ENCODE measurements at regions not wholly inside any gene's neighbourhood (a gene's known extent, or its start where the extent isn't known, plus 50 kb on each side); places are given as distances from the start of the nearest gene placed in this dataset.

- H3K9me3 Mint-ChIP-seq (ENCODE audit: low read depth), result no peaks in the 10 kb centered on the region
- no peaks in the 10 kb centered on the region for H3K27me3 Mint-ChIP-seq (ENCODE audit: low read depth)
- H3K36me3 Mint-ChIP-seq (ENCODE audit: low read depth), result no peaks in the 10 kb centered on the region
- no peak overlapping the region for H3K4me3 Mint-ChIP-seq (ENCODE audit: unreplicated experiment)
- DNase-seq (ENCODE audit: low spot score), result no peak
- TF ChIP-seq CTCF (IDR thresholded peaks at IDR 0.05), result no peak
- no peaks in the 10 kb centered on the region for H3K4me1 Mint-ChIP-seq (ENCODE audit: low read depth)
- no peak overlapping the region for H3K27ac Mint-ChIP-seq (ENCODE audit: unreplicated experiment)
These were observed 160.0 kb upstream of the PLEKHA5 start for GRCh38 chr12:18969512-18969911.

GRCh38 chr12:18970603-18971002 lies 158.9 kb upstream of the PLEKHA5 start:
- Mint-ChIP-seq H3K9me3 (ENCODE audit: low read depth) (peaks cover 3% of the 10 kb centered on the region), H3K36me3 (ENCODE audit: low read depth) (no peaks in the 10 kb centered on the region), H3K4me3 (ENCODE audit: unreplicated experiment) (no peak overlapping the region), H3K4me1 (ENCODE audit: low read depth) (no peaks in the 10 kb centered on the region), H3K27ac (ENCODE audit: unreplicated experiment) (no peak overlapping the region), H3K27me3 (ENCODE audit: low read depth) (no peaks in the 10 kb centered on the region)
- no peak for DNase-seq (ENCODE audit: low spot score)
- no peak for TF ChIP-seq CTCF (IDR thresholded peaks at IDR 0.05)

- TF ChIP-seq CTCF (IDR thresholded peaks at IDR 0.05), result no peak
- peaks cover 11% of the 10 kb centered on the region for H3K9me3 Mint-ChIP-seq (ENCODE audit: low read depth)
- no peaks in the 10 kb centered on the region for H3K27me3 Mint-ChIP-seq (ENCODE audit: low read depth)
- H3K4me1 Mint-ChIP-seq (ENCODE audit: low read depth), result no peaks in the 10 kb centered on the region
- no peak overlapping the region for H3K27ac Mint-ChIP-seq (ENCODE audit: unreplicated experiment)
- DNase-seq (ENCODE audit: low spot score), result no peak
- no peak overlapping the region for H3K4me3 Mint-ChIP-seq (ENCODE audit: unreplicated experiment)
- H3K36me3 Mint-ChIP-seq (ENCODE audit: low read depth), result peaks cover 2% of the 10 kb centered on the region
These were observed 157.6 kb upstream of the PLEKHA5 start for GRCh38 chr12:18971932-18972331.

- no peaks in the 10 kb centered on the region for H3K4me1 Mint-ChIP-seq (ENCODE audit: low read depth)
- no peak for TF ChIP-seq CTCF (IDR thresholded peaks at IDR 0.05)
- H3K27me3 Mint-ChIP-seq (ENCODE audit: low read depth), result no peaks in the 10 kb centered on the region
- no peak for DNase-seq (ENCODE audit: low spot score)
- H3K9me3 Mint-ChIP-seq (ENCODE audit: low read depth), result peaks cover 14% of the 10 kb centered on the region
- no peak overlapping the region for H3K4me3 Mint-ChIP-seq (ENCODE audit: unreplicated experiment)
- H3K27ac Mint-ChIP-seq (ENCODE audit: unreplicated experiment), result no peak overlapping the region
- peaks cover 2% of the 10 kb centered on the region for H3K36me3 Mint-ChIP-seq (ENCODE audit: low read depth)
These were observed 153.6 kb upstream of the PLEKHA5 start for GRCh38 chr12:18975933-18976332.

GRCh38 chr12:18979401-18980126 lies 150.0 kb upstream of the PLEKHA5 start:
- no peak overlapping the region for H3K27ac Mint-ChIP-seq (ENCODE audit: unreplicated experiment)

More at GRCh38 chr12:18979401-18980126, 150.0 kb upstream of the PLEKHA5 start:
- H3K4me1 Mint-ChIP-seq (ENCODE audit: low read depth), result no peaks in the 10 kb centered on the region
- DNase-seq (ENCODE audit: low spot score), result no peak
- peaks cover 5% of the 10 kb centered on the region for H3K36me3 Mint-ChIP-seq (ENCODE audit: low read depth)
- H3K9me3 Mint-ChIP-seq (ENCODE audit: low read depth), result peaks cover 16% of the 10 kb centered on the region
- TF ChIP-seq CTCF (IDR thresholded peaks at IDR 0.05), result no peak
- H3K4me3 Mint-ChIP-seq (ENCODE audit: unreplicated experiment), result no peak overlapping the region
- H3K27me3 Mint-ChIP-seq (ENCODE audit: low read depth), result no peaks in the 10 kb centered on the region
